Astrocyte of the cerebellum (primary cell): ENCODE measurements at regions not wholly inside any gene's neighbourhood (a gene's known extent, or its start where the extent isn't known, plus 50 kb on each side); places are given as distances from the start of the nearest gene placed in this dataset.

Experiments used
- DNase-seq: peaks from one replicate; pipeline ENCODE4 v3.0.0-alpha.2; 2011; ENCODE audit warnings: low read depth
- H3K4me3 ChIP-seq: 2 replicates; pipeline ENCODE4 v1.5.1; 2011; ENCODE audit warnings: mild to moderate bottlenecking, low read depth, low read length, moderate library complexity
- CTCF ChIP-seq: IDR thresholded peaks from 2 replicates; pipeline ENCODE4 v1.5.1; 2012; ENCODE audit warnings: low read length, low read depth, moderate library complexity, mild to moderate bottlenecking; ENCODE audit errors: missing control alignments
- in situ Hi-C: cut with HindIII; loops from 2 replicates; pipeline ENCODE4 v1.10.0; 2017; ENCODE audit warnings: low sequenced_read_pairs

- no peak for TF ChIP-seq CTCF
- H3K4me3 ChIP-seq, result peak overlapping the region; percentile 13
- in situ Hi-C loops, result no loop called here
- no peak for DNase-seq
Observed at GRCh38 chr10:10294881-10295529, 722.7 kb upstream of the CELF2 start.

- TF ChIP-seq CTCF, result no peak
- in situ Hi-C loops, result no loop called here
- no peak for DNase-seq
- no peak overlapping the region for H3K4me3 ChIP-seq
Observed at GRCh38 chr10:10295537-10295936, 722.1 kb upstream of the CELF2 start.

GRCh38 chr10:10302689-10303088, 715.0 kb upstream of the CELF2 start:
- TF ChIP-seq CTCF, result no peak
- DNase-seq, result no peak
- in situ Hi-C loops, result no loop called here
- no peak overlapping the region for H3K4me3 ChIP-seq

GRCh38 chr10:10307036-10307435, 710.6 kb upstream of the CELF2 start:
- no peak for DNase-seq
- no peak for TF ChIP-seq CTCF
- in situ Hi-C loops, result no loop called here
- no peak overlapping the region for H3K4me3 ChIP-seq

- no peak for TF ChIP-seq CTCF
- no peak for DNase-seq
- no peak overlapping the region for H3K4me3 ChIP-seq
- in situ Hi-C loops, result no loop called here
Observed at GRCh38 chr10:10307551-10307950, 710.1 kb upstream of the CELF2 start.

- in situ Hi-C loops, result no loop called here
- TF ChIP-seq CTCF, result no peak
- H3K4me3 ChIP-seq, result no peak overlapping the region
- no peak for DNase-seq
Observed at GRCh38 chr10:10310498-10310897, 707.2 kb upstream of the CELF2 start.
